Mesenchymal stem cell (in vitro differentiated cells and primary cell): ENCODE measurements at regions not wholly inside any gene's neighbourhood (a gene's known extent, or its start where the extent isn't known, plus 50 kb on each side); places are given as distances from the start of the nearest gene placed in this dataset.

Source experiments
- DNase-seq: peaks from one replicate; pipeline ENCODE4 v3.0.0-alpha.2; 2013
- H2AFZ ChIP-seq: one replicate; pipeline ENCODE4 v1.6.1; 2013; ENCODE audit warnings: low read depth, mild to moderate bottlenecking, control low read depth, inconsistent platforms, low read length, moderate library complexity
- H2AK5ac ChIP-seq: 2 replicates; pipeline ENCODE4 v1.6.1; 2013; ENCODE audit warnings: low read length, moderate library complexity, mild to moderate bottlenecking, inconsistent platforms; ENCODE audit not compliant: severe bottlenecking
- H2BK120ac ChIP-seq: one replicate; pipeline ENCODE4 v1.6.1; 2013; ENCODE audit warnings: low read depth, mild to moderate bottlenecking, inconsistent platforms, low read length, moderate library complexity
- H2BK12ac ChIP-seq, 2 experiments: one replicate each; pipeline ENCODE4 v1.6.1; 2013; ENCODE audit warnings: inconsistent platforms in 2 of 2, low read length in 2 of 2, mild to moderate bottlenecking in 2 of 2, moderate library complexity in 2 of 2, control low read depth in 1 of 2
- H2BK15ac ChIP-seq: one replicate; pipeline ENCODE4 v1.6.1; 2013; ENCODE audit warnings: mild to moderate bottlenecking, low read depth, inconsistent platforms; ENCODE audit not compliant: poor library complexity, severe bottlenecking
- H2BK5ac ChIP-seq: 2 replicates; pipeline ENCODE4 v1.6.1; 2013; ENCODE audit warnings: low read depth, mild to moderate bottlenecking, low read length, control low read depth, inconsistent platforms; ENCODE audit not compliant: poor library complexity, severe bottlenecking
- H3K14ac ChIP-seq, 2 experiments: one replicate each; pipeline ENCODE4 v1.6.1; 2013; ENCODE audit warnings: inconsistent platforms in 2 of 2, low read length in 2 of 2, control low read depth in 1 of 2, mild to moderate bottlenecking in 1 of 2, moderate library complexity in 1 of 2
- H3K18ac ChIP-seq, 2 experiments: one replicate each; pipeline ENCODE4 v1.6.1; 2013; ENCODE audit warnings: inconsistent platforms in 2 of 2, low read length in 2 of 2, control low read depth in 1 of 2, low read depth in 1 of 2, mild to moderate bottlenecking in 1 of 2
- H3K23ac ChIP-seq, 2 experiments: one replicate each; pipeline ENCODE4 v1.6.1; 2013; ENCODE audit warnings: inconsistent platforms in 2 of 2, low read length in 2 of 2, mild to moderate bottlenecking in 2 of 2, moderate library complexity in 2 of 2, control low read depth in 1 of 2
- H3K27ac ChIP-seq: 2 replicates; pipeline ENCODE4 v1.5.1; 2013; ENCODE audit warnings: mild to moderate bottlenecking, moderate library complexity, low read length, control low read depth, inconsistent platforms; ENCODE audit not compliant: poor library complexity, severe bottlenecking
- H3K27me3 ChIP-seq, 2 experiments: 2 replicates each; pipeline versions ENCODE4 v1.6.1 to v1.7.0; 2013; ENCODE audit warnings: low read length in 2 of 2, mild to moderate bottlenecking in 2 of 2, moderate library complexity in 2 of 2, control low read depth in 1 of 2, inconsistent platforms in 1 of 2; ENCODE audit not compliant: control insufficient read depth in 1 of 2, insufficient read depth in 1 of 2
- H3K36me3 ChIP-seq, 2 experiments: 2 replicates each; pipeline versions ENCODE4 v1.6.1 to v1.7.0; 2013; ENCODE audit warnings: low read length in 2 of 2, control low read depth in 1 of 2, inconsistent platforms in 1 of 2, low read depth in 1 of 2, mild to moderate bottlenecking in 1 of 2; ENCODE audit not compliant: insufficient read depth in 2 of 2, control insufficient read depth in 1 of 2
- H3K4ac ChIP-seq, 2 experiments: one replicate each; pipeline ENCODE4 v1.6.1; 2013; ENCODE audit warnings: inconsistent platforms in 2 of 2, low read length in 2 of 2, mild to moderate bottlenecking in 2 of 2, moderate library complexity in 2 of 2, control low read depth in 1 of 2, low read depth in 1 of 2
- H3K4me1 ChIP-seq: 2 replicates; pipeline ENCODE4 v1.6.1; 2013; ENCODE audit warnings: low read depth, low read length, control low read depth; ENCODE audit not compliant: control insufficient read depth, insufficient read depth
- H3K4me2 ChIP-seq: 2 replicates; pipeline ENCODE4 v1.6.1; 2013; ENCODE audit warnings: low read length, mild to moderate bottlenecking, inconsistent platforms; ENCODE audit not compliant: poor library complexity, severe bottlenecking
- H3K4me3 ChIP-seq, 2 experiments: 2 replicates each; pipeline versions ENCODE4 v1.5.1 to v1.7.0; 2013; ENCODE audit warnings: low read length in 2 of 2, mild to moderate bottlenecking in 2 of 2, control low read depth in 1 of 2, low read depth in 1 of 2; ENCODE audit not compliant: insufficient read depth in 1 of 2
- H3K79me1 ChIP-seq: replicated peaks from 2 replicates; pipeline ENCODE4 v1.6.1; 2013; ENCODE audit warnings: mild to moderate bottlenecking, control low read depth, low read length, inconsistent platforms; ENCODE audit not compliant: poor library complexity, severe bottlenecking
- H3K9ac ChIP-seq: 2 replicates; pipeline ENCODE4 v1.7.0; 2013; ENCODE audit warnings: mild to moderate bottlenecking, low read length, moderate library complexity
- H3K9me3 ChIP-seq: 2 replicates; pipeline ENCODE4 v1.7.0; 2013; ENCODE audit warnings: mild to moderate bottlenecking, low read length; ENCODE audit not compliant: control insufficient read depth
- H4K8ac ChIP-seq: one replicate; pipeline ENCODE4 v1.6.1; 2013; ENCODE audit warnings: inconsistent platforms, mild to moderate bottlenecking, low read length, moderate library complexity
- H4K91ac ChIP-seq: one replicate; pipeline ENCODE4 v1.6.1; 2013; ENCODE audit warnings: mild to moderate bottlenecking, low read length, inconsistent platforms
- WGBS: methylation state at CpG from one replicate; pipeline ENCODE4 v1.1.7; 2013; ENCODE audit warnings: mixed read lengths; 5-methylcytosine and 5-hydroxymethylcytosine counted together

DNA sequence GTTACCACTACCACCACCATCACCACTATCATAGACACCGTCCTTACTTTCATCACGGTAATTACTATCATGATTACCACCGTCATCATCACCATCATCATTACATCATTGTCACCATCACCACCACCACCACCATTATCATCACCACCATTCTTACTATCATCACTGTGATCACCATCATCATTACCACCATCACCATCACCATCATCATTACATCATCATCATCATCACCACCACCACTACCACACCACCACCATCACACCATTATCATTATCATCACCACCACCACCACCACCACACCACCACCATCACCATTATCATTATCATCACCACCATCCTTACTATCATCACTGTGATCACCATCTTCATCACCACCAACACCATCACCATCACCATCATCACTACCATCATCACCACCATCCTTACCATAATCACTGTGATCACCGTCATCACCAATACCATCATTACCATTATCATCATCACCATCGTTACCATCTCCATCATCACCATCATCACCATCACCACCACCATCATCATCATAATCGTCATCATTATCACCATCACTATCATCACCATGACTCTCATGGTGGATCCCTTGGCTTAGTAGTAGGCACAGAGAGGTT is 244.4 kb upstream of the C1orf174 start:
- H3K9me3 ChIP-seq = peaks cover 5% of the 10 kb centered on the region
- no peak overlapping the region for H3K18ac ChIP-seq
- no peak overlapping the region for H3K23ac ChIP-seq
- WGBS = 87% methylated on average over 5 of the region's 6 CpGs
- no peak overlapping the region for H2AFZ ChIP-seq
- no peak overlapping the region for H2BK15ac ChIP-seq
- no peaks in the 10 kb centered on the region for H3K79me1 ChIP-seq
- no peaks in the 10 kb centered on the region for H3K36me3 ChIP-seq
- H3K27ac ChIP-seq = no peak overlapping the region
- no peak overlapping the region for H3K4me3 ChIP-seq
- H3K9ac ChIP-seq = no peak overlapping the region
- no peak overlapping the region for H2BK120ac ChIP-seq
- no peak overlapping the region for H2BK12ac ChIP-seq
- no peak overlapping the region for H3K4me2 ChIP-seq
- H3K14ac ChIP-seq = no peak overlapping the region
- no peak for DNase-seq
- H4K8ac ChIP-seq = no peak overlapping the region
- H3K4me1 ChIP-seq = no peaks in the 10 kb centered on the region
- no peaks in the 10 kb centered on the region for H3K27me3 ChIP-seq
- no peak overlapping the region for H3K4ac ChIP-seq
- H4K91ac ChIP-seq = no peak overlapping the region
- H2AK5ac ChIP-seq = no peak overlapping the region
- no peak overlapping the region for H2BK5ac ChIP-seq

- H3K9me3 ChIP-seq = peaks cover 5% of the 10 kb centered on the region
- no peak overlapping the region for H4K8ac ChIP-seq
- WGBS = 73% methylated on average over 7 of the region's 7 CpGs
- no peak overlapping the region for H3K4me2 ChIP-seq
- H3K79me1 ChIP-seq = no peaks in the 10 kb centered on the region
- no peak for DNase-seq
- no peak overlapping the region for H3K27ac ChIP-seq
- H3K23ac ChIP-seq = no peak overlapping the region
- H2BK12ac ChIP-seq = no peak overlapping the region
- no peak overlapping the region for H2BK5ac ChIP-seq
- H3K9ac ChIP-seq = no peak overlapping the region
- H4K91ac ChIP-seq = no peak overlapping the region
- H3K27me3 ChIP-seq = no peaks in the 10 kb centered on the region
- H3K14ac ChIP-seq = no peak overlapping the region
- H3K4me1 ChIP-seq = no peaks in the 10 kb centered on the region
- H2AFZ ChIP-seq = no peak overlapping the region
- H3K36me3 ChIP-seq = no peaks in the 10 kb centered on the region
- no peak overlapping the region for H2BK120ac ChIP-seq
- H3K4ac ChIP-seq = no peak overlapping the region
- no peak overlapping the region for H3K18ac ChIP-seq
- H2AK5ac ChIP-seq = no peak overlapping the region
- no peak overlapping the region for H3K4me3 ChIP-seq
- no peak overlapping the region for H2BK15ac ChIP-seq
Observed at GRCh38 chr1:4146101-4146500, 246.0 kb upstream of the C1orf174 start.

GRCh38 chr1:4146614-4147013 is 246.5 kb upstream of the C1orf174 start:
- DNase-seq = no peak
- Histone ChIP-seq H2BK5ac (no peak overlapping the region), H2BK15ac (no peak overlapping the region), H3K36me3 (no peaks in the 10 kb centered on the region), H3K79me1 (no peaks in the 10 kb centered on the region), H3K4me2 (no peak overlapping the region), H3K9me3 (peaks cover 5% of the 10 kb centered on the region), H2BK120ac (no peak overlapping the region), H2AFZ (no peak overlapping the region), H3K23ac (no peak overlapping the region), H2BK12ac (no peak overlapping the region), H3K27me3 (no peaks in the 10 kb centered on the region), H3K9ac (no peak overlapping the region), H4K8ac (no peak overlapping the region), H3K4ac (no peak overlapping the region), H3K4me1 (no peaks in the 10 kb centered on the region), H3K4me3 (no peak overlapping the region), H3K14ac (no peak overlapping the region), H4K91ac (no peak overlapping the region), H2AK5ac (no peak overlapping the region), H3K27ac (no peak overlapping the region), H3K18ac (no peak overlapping the region)
- WGBS = 75% methylated on average over 4 of the region's 5 CpGs

GRCh38 chr1:4147509-4147908 is 247.4 kb upstream of the C1orf174 start:
- Histone ChIP-seq H2AK5ac (no peak overlapping the region), H2BK12ac (no peak overlapping the region), H3K14ac (no peak overlapping the region), H3K4ac (no peak overlapping the region), H3K9me3 (peaks cover 5% of the 10 kb centered on the region), H2BK15ac (no peak overlapping the region), H3K27ac (no peak overlapping the region), H2BK5ac (no peak overlapping the region), H3K4me3 (no peak overlapping the region), H3K23ac (no peak overlapping the region), H3K9ac (no peak overlapping the region), H3K4me1 (no peaks in the 10 kb centered on the region), H2BK120ac (no peak overlapping the region), H3K18ac (no peak overlapping the region), H3K4me2 (no peak overlapping the region), H3K27me3 (no peaks in the 10 kb centered on the region), H4K8ac (no peak overlapping the region), H3K36me3 (no peaks in the 10 kb centered on the region), H2AFZ (no peak overlapping the region), H4K91ac (no peak overlapping the region), H3K79me1 (no peaks in the 10 kb centered on the region)
- DNase-seq = no peak
- WGBS = 70% methylated on average over 12 of the region's 12 CpGs
